Fibroblast of pulmonary artery (primary cell): ENCODE measurements at regions not wholly inside any gene's neighbourhood (a gene's known extent, or its start where the extent isn't known, plus 50 kb on each side); places are given as distances from the start of the nearest gene placed in this dataset.

Source experiments
- DNase-seq: peaks from one replicate; pipeline ENCODE4 v3.0.0-alpha.2; 2010; ENCODE audit warnings: low read depth
- H3K4me3 ChIP-seq: replicated peaks from 2 replicates; pipeline ENCODE4 v1.5.1; 2011; ENCODE audit warnings: low read depth, mild to moderate bottlenecking, control low read depth, low read length, moderate library complexity
- TF ChIP-seq, protein P1 (sequence below): IDR thresholded peaks from 2 replicates; pipeline ENCODE4 v1.5.1; 2011; ENCODE audit warnings: mild to moderate bottlenecking, control low read depth, low read length, inconsistent platforms; ENCODE audit errors: missing control alignments

- no peak for DNase-seq
- TF ChIP-seq, protein P1, sequence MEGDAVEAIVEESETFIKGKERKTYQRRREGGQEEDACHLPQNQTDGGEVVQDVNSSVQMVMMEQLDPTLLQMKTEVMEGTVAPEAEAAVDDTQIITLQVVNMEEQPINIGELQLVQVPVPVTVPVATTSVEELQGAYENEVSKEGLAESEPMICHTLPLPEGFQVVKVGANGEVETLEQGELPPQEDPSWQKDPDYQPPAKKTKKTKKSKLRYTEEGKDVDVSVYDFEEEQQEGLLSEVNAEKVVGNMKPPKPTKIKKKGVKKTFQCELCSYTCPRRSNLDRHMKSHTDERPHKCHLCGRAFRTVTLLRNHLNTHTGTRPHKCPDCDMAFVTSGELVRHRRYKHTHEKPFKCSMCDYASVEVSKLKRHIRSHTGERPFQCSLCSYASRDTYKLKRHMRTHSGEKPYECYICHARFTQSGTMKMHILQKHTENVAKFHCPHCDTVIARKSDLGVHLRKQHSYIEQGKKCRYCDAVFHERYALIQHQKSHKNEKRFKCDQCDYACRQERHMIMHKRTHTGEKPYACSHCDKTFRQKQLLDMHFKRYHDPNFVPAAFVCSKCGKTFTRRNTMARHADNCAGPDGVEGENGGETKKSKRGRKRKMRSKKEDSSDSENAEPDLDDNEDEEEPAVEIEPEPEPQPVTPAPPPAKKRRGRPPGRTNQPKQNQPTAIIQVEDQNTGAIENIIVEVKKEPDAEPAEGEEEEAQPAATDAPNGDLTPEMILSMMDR = no peak
- H3K4me3 ChIP-seq = no peak overlapping the region
These were observed 92.0 kb downstream of the OLIG3 start for GRCh38 chr6:137402143-137402680.

- no peak for DNase-seq
- TF ChIP-seq, protein P1 = no peak
- H3K4me3 ChIP-seq = no peak overlapping the region
These were observed 93.1 kb downstream of the OLIG3 start for GRCh38 chr6:137401088-137401487.

GRCh38 chr6:137399881-137400443 is 94.2 kb downstream of the OLIG3 start:
- TF ChIP-seq, protein P1 = no peak
- no peak overlapping the region for H3K4me3 ChIP-seq
- DNase-seq = no peak

- DNase-seq = no peak
- no peak overlapping the region for H3K4me3 ChIP-seq
- TF ChIP-seq, protein P1 = no peak
These were observed 98.9 kb downstream of the OLIG3 start for GRCh38 chr6:137395316-137395715.

GRCh38 chr6:137391061-137391814 is 103.0 kb downstream of the OLIG3 start:
- DNase-seq = no peak
- H3K4me3 ChIP-seq = no peak overlapping the region
- TF ChIP-seq, protein P1 = no peak

DNA sequence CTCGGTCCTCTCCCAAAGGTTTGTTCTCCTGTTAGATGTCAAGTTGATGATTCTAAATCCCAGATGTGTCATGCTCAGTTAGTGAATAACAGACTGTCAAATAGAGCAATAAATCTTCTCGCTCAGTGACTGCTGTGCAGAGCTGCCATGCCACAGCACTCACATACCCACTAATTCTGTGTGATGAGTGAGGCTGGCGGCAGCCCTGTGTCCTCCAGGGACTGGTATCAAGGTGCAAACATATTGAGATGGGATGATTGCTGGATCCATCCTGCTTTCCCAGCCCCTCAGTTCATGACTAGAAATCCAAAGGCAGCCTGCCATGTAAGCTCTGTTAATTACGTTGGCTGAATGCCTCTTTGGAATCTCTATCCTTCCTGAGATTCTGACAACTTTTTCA is 103.9 kb downstream of the OLIG3 start:
- no peak for DNase-seq
- TF ChIP-seq, protein P1 = no peak
- no peak overlapping the region for H3K4me3 ChIP-seq
